Thyroid gland (tissue), 4 donors: ENCODE measurements at regions not wholly inside any gene's neighbourhood (a gene's known extent, or its start where the extent isn't known, plus 50 kb on each side); places are given as distances from the start of the nearest gene placed in this dataset.

Source experiments
- POLR2A ChIP-seq, 2 donors: fragments of 450-650 bp; IDR thresholded peaks; one replicate each; pipeline ENCODE4 v1.6.1; 2017; ENCODE audit warnings: antibody characterized with exemption in 2 of 2, mild to moderate bottlenecking in 2 of 2, moderate library complexity in 1 of 2
- TF ChIP-seq, protein P1 (sequence below), 6 experiments: fragments of 200-600 bp in 3 of 6; fragments of 450-650 bp in 3 of 6; sonication (generic) in 3 of 6; IDR thresholded peaks; one replicate each; pipeline ENCODE4 v1.5.1; 2016 to 2019; ENCODE audit warnings: antibody characterized with exemption in 6 of 6, mild to moderate bottlenecking in 2 of 6, inconsistent platforms in 1 of 6, moderate library complexity in 1 of 6

DNA sequence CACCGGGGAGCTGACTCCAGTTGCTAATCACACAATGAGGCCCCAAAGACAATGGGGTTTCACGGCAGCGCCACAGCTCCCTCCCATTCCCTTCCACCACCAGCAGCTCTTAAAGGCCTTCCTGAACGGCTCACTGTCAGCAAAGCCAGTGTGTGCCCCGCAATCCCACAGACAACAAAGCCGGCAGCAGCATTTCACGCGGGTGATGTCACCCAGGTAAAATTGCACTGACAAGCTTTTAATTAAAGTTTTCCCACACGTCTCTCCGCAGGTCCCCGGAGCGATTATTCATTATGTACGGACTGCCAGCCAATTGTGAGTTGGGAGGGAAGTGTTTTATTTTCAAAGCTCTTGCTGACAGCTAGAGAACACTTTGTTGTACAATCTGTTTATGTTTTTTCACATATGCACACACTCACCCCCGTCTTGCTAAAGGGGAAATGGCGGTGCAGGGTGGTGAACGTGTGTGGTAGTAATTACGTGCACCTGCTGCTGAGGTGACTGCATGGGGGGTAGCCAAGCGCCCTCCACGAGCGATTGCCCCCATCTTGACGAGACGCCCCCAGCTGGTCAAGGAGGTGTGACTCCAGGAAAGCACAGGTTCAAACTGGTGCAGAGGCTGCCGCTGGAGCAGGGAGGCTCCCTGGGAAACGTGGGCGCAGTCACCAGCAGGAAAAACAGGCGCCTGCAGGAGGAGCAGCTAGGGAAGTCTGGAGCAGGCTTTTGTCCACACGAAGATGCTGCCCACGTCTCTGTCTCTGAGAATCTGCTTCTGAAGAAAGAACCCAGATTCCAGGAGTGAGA is 65.0 kb downstream of the IRX2 start:
- TF ChIP-seq, protein P1, sequence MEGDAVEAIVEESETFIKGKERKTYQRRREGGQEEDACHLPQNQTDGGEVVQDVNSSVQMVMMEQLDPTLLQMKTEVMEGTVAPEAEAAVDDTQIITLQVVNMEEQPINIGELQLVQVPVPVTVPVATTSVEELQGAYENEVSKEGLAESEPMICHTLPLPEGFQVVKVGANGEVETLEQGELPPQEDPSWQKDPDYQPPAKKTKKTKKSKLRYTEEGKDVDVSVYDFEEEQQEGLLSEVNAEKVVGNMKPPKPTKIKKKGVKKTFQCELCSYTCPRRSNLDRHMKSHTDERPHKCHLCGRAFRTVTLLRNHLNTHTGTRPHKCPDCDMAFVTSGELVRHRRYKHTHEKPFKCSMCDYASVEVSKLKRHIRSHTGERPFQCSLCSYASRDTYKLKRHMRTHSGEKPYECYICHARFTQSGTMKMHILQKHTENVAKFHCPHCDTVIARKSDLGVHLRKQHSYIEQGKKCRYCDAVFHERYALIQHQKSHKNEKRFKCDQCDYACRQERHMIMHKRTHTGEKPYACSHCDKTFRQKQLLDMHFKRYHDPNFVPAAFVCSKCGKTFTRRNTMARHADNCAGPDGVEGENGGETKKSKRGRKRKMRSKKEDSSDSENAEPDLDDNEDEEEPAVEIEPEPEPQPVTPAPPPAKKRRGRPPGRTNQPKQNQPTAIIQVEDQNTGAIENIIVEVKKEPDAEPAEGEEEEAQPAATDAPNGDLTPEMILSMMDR (IDR thresholded peaks at IDR 0.05): no peak
- no peak for TF ChIP-seq POLR2A (IDR thresholded peaks at IDR 0.05)
